OCI-LY3 (cell line): ENCODE measurements at regions not wholly inside any gene's neighbourhood (a gene's known extent, or its start where the extent isn't known, plus 50 kb on each side); places are given as distances from the start of the nearest gene placed in this dataset.

ENCODE experiments used
- EZH2phosphoT487 ChIP-seq: fragments of 200-600 bp; shearing (Covaris generic); IDR thresholded peaks from 2 replicates; pipeline ENCODE4 v1.6.1; 2018; ENCODE audit warnings: antibody characterized with exemption, mixed run types, low read depth
- TF ChIP-seq, protein P1 (sequence below): fragments of 200-600, 300-600 bp; sonication (generic); IDR thresholded peaks from 2 replicates; pipeline ENCODE4 v1.5.1; 2014; ENCODE audit warnings: antibody characterized with exemption, low read length, low read depth

DNA sequence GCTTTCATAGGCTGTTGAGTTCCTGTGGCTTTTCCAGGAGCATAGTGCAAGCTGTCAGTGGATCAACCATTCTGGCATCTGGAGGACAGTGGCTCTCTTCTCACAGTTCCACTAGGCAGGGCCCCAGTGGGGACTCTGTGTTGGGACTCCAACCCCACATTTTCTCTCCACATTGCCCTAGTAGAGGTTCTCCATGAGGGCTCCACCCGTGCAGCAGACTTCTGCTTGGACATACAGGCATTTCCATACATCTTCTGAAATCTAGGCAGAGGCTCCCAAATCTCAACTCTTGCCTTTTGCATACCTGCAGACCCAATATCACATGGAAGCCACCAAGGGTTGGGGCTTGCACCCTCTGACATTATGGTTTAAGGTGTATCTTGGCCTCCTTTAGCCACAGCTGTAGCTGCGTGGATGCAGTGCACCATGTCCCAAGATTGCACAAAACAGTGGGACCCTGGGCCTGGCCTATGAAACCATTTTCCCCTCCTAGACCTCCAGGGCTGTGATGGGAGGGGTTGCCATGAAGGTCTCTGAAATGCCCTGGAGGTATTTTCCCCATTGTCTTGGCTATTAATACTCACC lies 645.9 kb upstream of the CITED2 start:
- TF ChIP-seq, protein P1, sequence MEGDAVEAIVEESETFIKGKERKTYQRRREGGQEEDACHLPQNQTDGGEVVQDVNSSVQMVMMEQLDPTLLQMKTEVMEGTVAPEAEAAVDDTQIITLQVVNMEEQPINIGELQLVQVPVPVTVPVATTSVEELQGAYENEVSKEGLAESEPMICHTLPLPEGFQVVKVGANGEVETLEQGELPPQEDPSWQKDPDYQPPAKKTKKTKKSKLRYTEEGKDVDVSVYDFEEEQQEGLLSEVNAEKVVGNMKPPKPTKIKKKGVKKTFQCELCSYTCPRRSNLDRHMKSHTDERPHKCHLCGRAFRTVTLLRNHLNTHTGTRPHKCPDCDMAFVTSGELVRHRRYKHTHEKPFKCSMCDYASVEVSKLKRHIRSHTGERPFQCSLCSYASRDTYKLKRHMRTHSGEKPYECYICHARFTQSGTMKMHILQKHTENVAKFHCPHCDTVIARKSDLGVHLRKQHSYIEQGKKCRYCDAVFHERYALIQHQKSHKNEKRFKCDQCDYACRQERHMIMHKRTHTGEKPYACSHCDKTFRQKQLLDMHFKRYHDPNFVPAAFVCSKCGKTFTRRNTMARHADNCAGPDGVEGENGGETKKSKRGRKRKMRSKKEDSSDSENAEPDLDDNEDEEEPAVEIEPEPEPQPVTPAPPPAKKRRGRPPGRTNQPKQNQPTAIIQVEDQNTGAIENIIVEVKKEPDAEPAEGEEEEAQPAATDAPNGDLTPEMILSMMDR, result no peak
- TF ChIP-seq EZH2phosphoT487, result no peak
